ENCODE measurements at regions not wholly inside any gene's neighbourhood (a gene's known extent, or its start where the extent isn't known, plus 50 kb on each side); places are given as distances from the start of the nearest gene placed in this dataset.

DNA sequence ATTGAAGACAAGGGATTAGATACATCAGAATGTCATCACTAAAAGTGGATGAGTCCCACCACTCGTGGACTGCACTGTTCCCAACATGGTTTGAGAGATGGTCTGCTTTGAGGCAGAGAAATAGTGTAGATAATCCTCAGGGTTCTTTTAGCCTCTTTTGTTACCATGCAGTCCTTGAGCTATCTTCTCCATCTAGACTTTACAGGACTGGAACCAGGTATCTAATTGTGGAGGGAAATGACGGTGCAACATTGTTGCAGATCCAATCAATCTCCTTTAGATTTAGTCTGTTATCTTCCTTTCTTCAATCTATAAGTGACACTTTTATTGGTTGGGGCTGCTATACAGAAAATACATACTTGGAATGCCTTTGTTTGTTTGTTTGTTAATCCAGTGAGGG is 183.8 kb upstream of the CWC22 start:
- TF ChIP-seq TAF1 (IDR thresholded peaks at IDR 0.05; ENCODE audit: low read depth, low read length) (no peak), POLR2AphosphoS5 (IDR thresholded peaks at IDR 0.05; ENCODE audit: low read depth, low read length) (no peak), POLR2A (IDR thresholded peaks at IDR 0.05; ENCODE audit: low read depth, low read length) (no peak), SPI1 (IDR thresholded peaks at IDR 0.05; ENCODE audit: low read depth, low read length) (no peak)
